SIG-M5 treated with dmso at 0.1 percent for 504 hours (cell line): ENCODE measurements at regions not wholly inside any gene's neighbourhood (a gene's known extent, or its start where the extent isn't known, plus 50 kb on each side); places are given as distances from the start of the nearest gene placed in this dataset.
"Not testable (repeated sequence)": the region's sequence is repeated elsewhere in the genome, so short reads cannot be mapped to it uniquely, and the experiment has no call there.

Experiments used
- DNase-seq: peaks from one replicate; lab custom pipeline; 2025; ENCODE audit not compliant: unreplicated experiment; lab: John Stamatoyannopoulos, UW

GRCh38 chr18:25503567-25504081 lies 151.7 kb upstream of the ZNF521 start:
- DNase-seq: no peak

- DNase-seq: no peak
Measured at GRCh38 chr18:25497151-25497794, 145.3 kb upstream of the ZNF521 start.

DNA sequence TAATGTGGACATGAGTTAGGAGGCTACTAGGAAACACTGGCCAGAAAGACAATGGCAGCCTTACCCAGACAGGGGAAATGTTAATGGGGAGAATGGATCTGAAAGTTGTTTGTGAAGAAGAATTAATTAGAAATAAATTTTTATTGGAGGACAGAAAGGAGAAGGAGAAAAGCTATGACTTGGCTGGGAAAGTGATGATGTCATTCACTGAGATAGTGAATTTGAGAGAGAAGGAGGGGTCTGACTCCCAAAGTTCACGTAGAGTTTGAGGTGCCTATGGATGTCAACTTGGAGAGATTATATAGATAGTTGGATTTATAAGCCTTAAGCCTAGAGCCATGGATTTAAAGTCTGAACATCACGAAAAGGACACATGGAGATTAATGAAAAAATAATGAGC lies 144.6 kb upstream of the ZNF521 start:
- DNase-seq: no peak

DNA sequence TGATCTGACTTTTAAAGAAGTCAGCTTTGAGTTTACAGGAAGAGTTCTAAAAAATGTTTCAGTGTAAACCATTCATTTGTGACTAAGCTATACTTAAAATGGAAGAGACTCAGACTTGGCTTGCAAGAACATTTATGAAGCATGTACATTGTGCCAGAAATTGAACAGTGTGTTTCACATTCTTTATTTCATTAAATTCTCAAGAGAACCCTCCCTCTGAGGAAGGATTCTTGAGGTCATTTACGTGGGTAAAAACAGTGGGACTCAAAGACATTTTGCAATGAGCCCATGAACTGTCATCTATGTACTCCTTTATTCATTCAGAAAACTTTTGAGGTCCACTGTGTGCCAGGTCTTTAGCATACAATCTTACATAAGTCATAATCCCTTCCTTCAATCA lies 143.6 kb upstream of the ZNF521 start:
- DNase-seq: no peak

DNA sequence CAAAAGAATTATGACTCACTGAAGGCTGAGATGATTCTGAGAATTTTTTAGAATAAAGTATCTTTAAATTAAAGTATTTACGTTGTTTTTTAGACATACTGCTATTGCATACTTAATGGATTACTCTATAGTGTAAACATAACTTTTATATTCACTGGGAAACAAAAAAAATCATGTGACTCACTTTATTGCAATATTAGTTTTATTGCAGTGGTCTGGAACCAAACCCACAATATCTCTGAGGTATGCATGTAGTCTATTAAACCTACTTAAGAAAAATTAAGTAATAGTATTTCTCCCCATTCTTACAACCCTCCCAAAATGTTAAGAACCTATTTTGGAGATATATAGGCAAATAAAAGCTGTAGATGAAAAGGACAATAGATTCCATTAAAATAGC lies 142.9 kb upstream of the ZNF521 start:
- DNase-seq: no peak

DNA sequence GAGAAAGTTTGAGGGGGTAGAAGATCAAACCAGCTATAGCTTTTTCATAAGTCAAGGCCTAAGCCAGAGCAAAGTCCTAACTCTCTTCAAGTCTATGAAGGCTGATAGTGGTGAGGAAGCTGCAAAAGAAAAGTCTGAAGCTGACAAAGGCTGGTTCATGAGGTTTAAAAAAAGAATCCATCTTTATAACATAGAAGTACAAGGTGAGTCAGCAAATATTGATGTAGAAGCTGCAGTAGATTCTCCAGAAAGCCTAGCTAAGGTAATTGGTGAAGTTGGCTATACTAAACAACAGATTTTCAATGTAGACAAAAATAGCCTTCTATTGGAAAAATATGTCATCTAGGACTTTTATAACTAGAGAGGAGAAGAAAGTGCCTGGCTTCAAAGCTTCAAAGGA lies 141.4 kb upstream of the ZNF521 start:
- DNase-seq: no peak

GRCh38 chr18:25490316-25490715 lies 138.3 kb upstream of the ZNF521 start:
- DNase-seq: no peak

- DNase-seq: no peak
Measured at GRCh38 chr18:25473008-25473407, 121.0 kb upstream of the ZNF521 start.

- not testable (repeated sequence) for DNase-seq
Measured at GRCh38 chr18:25470756-25471524, 119.0 kb upstream of the ZNF521 start.

GRCh38 chr18:25470062-25470461 lies 118.1 kb upstream of the ZNF521 start:
- no peak for DNase-seq

GRCh38 chr18:25469489-25469888 lies 117.5 kb upstream of the ZNF521 start:
- no peak for DNase-seq

GRCh38 chr18:25467226-25467987 lies 115.4 kb upstream of the ZNF521 start:
- no peak for DNase-seq

DNA sequence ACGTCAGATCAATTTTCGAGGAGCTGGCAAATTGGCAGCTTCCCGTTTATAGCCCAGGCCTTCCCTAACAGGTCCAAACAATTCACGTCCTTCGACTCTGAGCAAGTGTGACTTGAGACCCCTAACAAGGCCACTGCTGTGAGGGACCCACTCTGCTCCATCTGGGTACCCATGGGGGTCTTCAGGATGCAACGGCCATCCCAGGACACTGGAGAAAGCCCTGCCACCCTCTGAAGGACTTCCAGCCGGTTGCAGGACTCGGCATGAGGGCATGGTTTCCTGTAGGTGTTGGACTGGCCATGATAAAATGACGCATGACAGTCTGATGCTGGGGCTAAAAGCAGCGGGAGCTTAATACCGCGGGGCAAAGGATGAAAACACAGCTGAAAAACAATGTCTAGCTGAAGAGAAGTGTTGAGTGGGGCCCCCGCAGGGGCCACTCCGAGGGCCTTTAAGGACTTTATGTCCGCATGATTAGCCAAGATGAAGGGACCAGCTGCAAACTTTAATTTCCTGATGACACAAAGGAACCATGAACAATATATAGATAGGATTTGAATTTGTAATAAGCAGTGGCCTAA lies 113.3 kb upstream of the ZNF521 start:
- no peak for DNase-seq

DNA sequence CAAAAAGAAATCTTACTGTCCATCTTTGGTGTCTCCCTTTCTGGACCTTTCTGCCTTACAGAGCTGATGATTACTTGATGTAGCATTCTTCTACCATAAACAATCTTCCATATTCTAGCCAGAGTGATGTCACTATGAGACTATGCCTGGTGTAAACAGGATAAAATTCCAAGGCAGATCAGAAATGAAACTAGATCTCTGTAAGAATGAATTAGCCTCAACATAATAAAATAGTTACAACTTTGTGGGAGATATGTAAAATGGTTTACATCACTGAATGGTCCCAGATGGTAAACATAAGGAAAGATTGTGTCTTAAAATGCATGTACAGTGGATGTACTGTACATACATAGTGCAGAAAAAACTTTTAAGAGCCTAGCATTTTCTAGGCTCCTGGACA lies 112.3 kb upstream of the ZNF521 start:
- no peak for DNase-seq

GRCh38 chr18:25463726-25464125 lies 111.8 kb upstream of the ZNF521 start:
- DNase-seq: no peak

DNA sequence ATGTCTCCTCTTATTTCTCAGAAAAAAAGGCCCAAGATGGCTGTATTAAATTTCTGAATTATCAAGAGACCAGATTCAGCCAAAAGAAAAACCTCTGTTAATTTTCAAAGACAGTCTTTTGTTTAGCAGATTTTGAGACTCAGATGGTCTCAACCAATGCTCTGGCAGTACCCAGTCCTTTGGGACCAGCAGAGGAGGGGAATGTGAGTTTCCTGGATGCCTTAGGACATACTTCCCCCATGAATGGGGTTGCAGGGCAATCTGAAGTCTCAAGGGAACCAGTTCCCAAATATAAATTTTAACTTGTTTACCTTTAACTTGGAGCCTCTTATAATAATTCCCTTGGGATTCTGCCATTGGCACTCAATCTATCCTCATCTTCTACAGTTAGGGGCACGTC lies 107.8 kb upstream of the ZNF521 start:
- no peak for DNase-seq

- DNase-seq: no peak
Measured at GRCh38 chr18:25457601-25458000, 105.6 kb upstream of the ZNF521 start.

GRCh38 chr18:25457126-25457525 lies 105.2 kb upstream of the ZNF521 start:
- DNase-seq: no peak

- DNase-seq: no peak
Measured at GRCh38 chr18:25456334-25457010, 104.5 kb upstream of the ZNF521 start.

DNA sequence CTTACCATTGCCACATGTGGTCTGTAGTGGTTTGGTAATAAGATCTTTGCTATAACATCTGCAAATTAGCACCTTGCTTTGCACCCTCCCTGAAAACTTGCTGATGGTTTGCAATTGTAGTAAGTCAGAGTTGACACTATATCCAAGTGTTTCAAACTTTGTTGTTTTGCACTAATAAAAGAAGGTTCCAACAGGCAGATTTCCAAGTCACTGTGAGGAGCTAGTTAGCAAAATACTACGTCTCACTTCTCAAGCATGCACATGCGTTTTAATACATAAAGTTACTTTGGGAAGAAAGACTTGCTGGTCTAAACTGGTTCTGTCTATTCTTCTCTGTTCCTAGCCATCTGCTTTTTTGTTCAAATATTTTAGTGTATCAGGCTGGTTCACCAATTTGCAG lies 103.7 kb upstream of the ZNF521 start:
- DNase-seq: no peak

GRCh38 chr18:25455159-25455558 lies 103.2 kb upstream of the ZNF521 start:
- DNase-seq: no peak
